ENCODE measurements at regions not wholly inside any gene's neighbourhood (a gene's known extent, or its start where the extent isn't known, plus 50 kb on each side); places are given as distances from the start of the nearest gene placed in this dataset.

DNA sequence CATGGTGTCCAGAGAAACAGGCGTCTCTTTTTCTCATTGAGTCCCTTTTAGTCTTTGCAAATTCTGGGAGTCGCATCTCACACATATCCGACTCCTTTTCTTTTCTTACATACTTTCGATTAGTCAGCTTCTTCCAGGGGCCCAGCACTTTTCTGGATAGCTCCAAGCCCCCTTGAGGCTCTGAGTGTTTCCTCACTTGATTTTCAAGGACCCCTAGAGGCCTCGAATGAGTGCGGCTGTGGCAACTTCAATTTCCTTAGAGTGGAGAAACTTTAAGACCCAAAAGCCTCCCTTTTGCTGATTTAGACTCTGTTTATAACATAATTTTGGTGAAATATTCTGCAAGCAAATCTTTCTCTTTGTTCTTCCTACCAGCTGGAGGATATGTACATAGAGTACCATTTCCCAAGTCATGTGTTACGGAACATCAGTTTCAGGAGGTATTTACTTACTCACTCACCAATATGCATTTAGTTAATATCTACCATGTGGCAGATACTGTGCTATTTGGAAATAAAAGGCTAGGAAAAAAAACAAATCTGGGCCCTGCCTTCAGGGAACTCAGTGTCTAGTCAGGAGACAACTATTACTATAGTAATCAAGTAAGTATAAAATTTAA is 555.2 kb downstream of the REEP3 start:
- H3K4me1 ChIP-seq (ENCODE audit: low read depth) = peaks cover 7% of the 10 kb centered on the region
- ATAC-seq = no peak
- H3K4me3 ChIP-seq = no peak overlapping the region
- H3K9me3 ChIP-seq = no peaks in the 10 kb centered on the region
- intact Hi-C loops (cut with DNase I, micrococcal nuclease) = no loop called here
- TF ChIP-seq, protein P1, sequence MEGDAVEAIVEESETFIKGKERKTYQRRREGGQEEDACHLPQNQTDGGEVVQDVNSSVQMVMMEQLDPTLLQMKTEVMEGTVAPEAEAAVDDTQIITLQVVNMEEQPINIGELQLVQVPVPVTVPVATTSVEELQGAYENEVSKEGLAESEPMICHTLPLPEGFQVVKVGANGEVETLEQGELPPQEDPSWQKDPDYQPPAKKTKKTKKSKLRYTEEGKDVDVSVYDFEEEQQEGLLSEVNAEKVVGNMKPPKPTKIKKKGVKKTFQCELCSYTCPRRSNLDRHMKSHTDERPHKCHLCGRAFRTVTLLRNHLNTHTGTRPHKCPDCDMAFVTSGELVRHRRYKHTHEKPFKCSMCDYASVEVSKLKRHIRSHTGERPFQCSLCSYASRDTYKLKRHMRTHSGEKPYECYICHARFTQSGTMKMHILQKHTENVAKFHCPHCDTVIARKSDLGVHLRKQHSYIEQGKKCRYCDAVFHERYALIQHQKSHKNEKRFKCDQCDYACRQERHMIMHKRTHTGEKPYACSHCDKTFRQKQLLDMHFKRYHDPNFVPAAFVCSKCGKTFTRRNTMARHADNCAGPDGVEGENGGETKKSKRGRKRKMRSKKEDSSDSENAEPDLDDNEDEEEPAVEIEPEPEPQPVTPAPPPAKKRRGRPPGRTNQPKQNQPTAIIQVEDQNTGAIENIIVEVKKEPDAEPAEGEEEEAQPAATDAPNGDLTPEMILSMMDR (IDR thresholded peaks at IDR 0.05) = no peak
- no peak for DNase-seq
- no peaks in the 10 kb centered on the region for H3K36me3 ChIP-seq (ENCODE audit: low read depth)

DNA sequence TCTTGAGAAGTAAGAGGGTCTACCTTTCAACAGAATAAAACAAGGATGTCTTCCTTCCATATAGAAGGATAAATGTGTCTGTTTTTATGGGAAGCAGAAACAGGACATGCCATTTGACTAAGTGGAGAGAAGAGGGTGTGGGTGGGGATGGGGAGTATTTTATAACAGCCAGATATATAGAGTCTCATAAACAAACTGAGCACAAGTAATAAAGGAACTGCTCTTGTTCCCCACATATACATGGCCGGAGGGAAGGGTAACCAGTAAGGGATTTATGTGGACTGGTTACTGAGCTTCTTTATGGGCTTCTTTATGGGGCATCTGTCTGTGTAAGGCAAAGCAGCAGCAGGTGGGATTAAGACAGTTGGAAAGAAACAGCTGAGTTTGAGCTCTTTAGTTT is 558.1 kb downstream of the REEP3 start:
- ATAC-seq = peak; percentile 87
- Histone ChIP-seq H3K9me3 (no peaks in the 10 kb centered on the region), H3K4me3 (no peak overlapping the region), H3K36me3 (ENCODE audit: low read depth) (no peaks in the 10 kb centered on the region), H3K4me1 (ENCODE audit: low read depth) (peaks cover 7% of the 10 kb centered on the region)
- intact Hi-C loops (cut with DNase I, micrococcal nuclease) = no loop called here
- TF ChIP-seq, protein P1 (IDR thresholded peaks at IDR 0.05) = no peak
- no peak for DNase-seq

DNA sequence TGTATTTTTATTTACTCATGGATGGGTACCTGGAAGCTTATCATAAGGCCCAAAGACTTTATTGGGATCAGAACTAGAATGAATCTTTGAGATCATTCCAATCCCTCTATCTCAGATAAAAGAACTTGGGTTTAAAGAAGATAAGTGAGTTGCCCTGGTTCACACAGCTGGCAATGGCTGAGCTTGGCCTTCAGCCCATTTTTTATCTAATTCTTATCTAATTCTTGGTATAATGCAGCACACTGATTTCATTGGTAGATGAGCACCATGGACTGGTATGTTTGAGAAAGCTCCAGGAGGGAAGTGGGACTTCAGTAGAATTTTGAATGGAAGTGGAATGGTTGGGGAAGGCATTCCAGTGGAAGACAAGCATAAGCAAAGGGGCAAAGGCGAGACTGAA is 558.9 kb downstream of the REEP3 start:
- Histone ChIP-seq H3K9me3 (no peaks in the 10 kb centered on the region), H3K4me3 (no peak overlapping the region), H3K4me1 (ENCODE audit: low read depth) (peaks cover 7% of the 10 kb centered on the region), H3K36me3 (ENCODE audit: low read depth) (no peaks in the 10 kb centered on the region)
- TF ChIP-seq, protein P1 (IDR thresholded peaks at IDR 0.05) = no peak
- DNase-seq (no peak), ATAC-seq (no peak)
- intact Hi-C loops (cut with DNase I, micrococcal nuclease) = no loop called here

DNA sequence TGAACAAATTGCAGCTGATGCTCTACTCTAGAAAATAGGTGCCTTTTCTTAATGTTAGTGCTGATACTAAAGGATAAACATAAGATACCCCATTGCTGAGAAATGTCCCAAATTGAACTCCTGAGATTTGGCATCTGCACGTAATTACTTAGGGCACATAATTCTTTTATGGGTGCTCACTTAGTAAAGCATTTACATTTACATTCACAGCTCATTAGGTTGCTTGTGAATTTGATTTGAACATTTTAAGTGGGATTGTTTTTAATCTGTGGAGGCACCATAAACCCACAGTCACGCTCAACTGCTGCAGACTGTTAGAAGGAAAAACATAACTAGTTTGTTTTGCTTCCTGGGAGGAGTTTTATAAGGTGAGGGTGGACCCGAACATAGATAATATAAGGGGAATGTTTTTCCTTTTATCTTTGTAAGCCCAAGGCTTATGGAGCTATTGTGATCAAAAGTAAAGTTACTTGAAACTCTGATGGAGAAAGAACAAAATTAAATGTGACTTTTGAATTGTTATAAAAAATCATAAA is 560.8 kb downstream of the REEP3 start:
- H3K4me1 ChIP-seq (ENCODE audit: low read depth) = peaks cover 7% of the 10 kb centered on the region
- intact Hi-C loops (cut with DNase I, micrococcal nuclease) = no loop called here

DNA sequence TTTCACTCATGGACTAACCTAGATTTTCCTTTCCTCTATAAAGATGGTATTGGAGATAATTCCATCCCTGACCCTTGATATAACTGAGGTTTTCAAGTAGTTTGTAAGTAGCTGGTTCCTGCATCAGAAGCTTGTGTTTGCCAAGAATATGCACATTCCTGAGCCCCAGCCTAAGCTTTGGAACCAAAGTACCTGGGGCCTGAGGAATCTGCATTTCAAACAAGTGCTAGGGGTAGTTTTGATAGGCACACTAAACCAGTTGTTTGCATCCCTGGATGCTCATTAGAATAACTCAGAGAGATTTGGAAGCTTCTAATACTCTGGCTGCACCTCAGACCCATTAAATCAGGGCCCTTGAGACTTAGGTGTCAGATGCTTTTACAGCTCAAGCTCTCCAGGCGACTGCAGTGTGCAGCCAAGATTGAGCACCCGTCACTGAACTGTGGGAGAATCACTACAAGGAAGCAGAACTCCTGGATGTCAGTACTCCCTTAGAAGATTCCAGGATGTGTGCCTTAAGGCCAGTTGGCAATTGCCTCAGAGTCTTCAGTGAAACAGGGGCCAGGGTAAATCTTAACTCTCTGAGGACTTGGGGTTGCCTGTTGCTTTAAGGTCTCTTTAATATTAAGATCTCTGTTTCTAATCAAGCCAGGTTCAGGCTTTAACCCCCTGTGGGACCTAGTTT is 565.0 kb downstream of the REEP3 start:
- Histone ChIP-seq H3K36me3 (ENCODE audit: low read depth) (no peaks in the 10 kb centered on the region), H3K4me1 (ENCODE audit: low read depth) (no peaks in the 10 kb centered on the region), H3K4me3 (no peak overlapping the region), H3K9me3 (no peaks in the 10 kb centered on the region)
- no peak for DNase-seq
- intact Hi-C loops (cut with DNase I, micrococcal nuclease) = no loop called here
- ATAC-seq = no peak
- TF ChIP-seq, protein P1 (IDR thresholded peaks at IDR 0.05) = no peak

More for the DNA sequence above, 560.8 kb downstream of the REEP3 start:
- Histone ChIP-seq H3K9me3 (no peaks in the 10 kb centered on the region), H3K4me3 (no peak overlapping the region), H3K36me3 (ENCODE audit: low read depth) (no peaks in the 10 kb centered on the region)
- ATAC-seq (peak; percentile 59), DNase-seq (peak in 1 of 3 donors; percentile 12)
- TF ChIP-seq, protein P1 (IDR thresholded peaks at IDR 0.05) = no peak
